ENCODE measurements at regions not wholly inside any gene's neighbourhood (a gene's known extent, or its start where the extent isn't known, plus 50 kb on each side); places are given as distances from the start of the nearest gene placed in this dataset.

- TF ChIP-seq, protein P1, sequence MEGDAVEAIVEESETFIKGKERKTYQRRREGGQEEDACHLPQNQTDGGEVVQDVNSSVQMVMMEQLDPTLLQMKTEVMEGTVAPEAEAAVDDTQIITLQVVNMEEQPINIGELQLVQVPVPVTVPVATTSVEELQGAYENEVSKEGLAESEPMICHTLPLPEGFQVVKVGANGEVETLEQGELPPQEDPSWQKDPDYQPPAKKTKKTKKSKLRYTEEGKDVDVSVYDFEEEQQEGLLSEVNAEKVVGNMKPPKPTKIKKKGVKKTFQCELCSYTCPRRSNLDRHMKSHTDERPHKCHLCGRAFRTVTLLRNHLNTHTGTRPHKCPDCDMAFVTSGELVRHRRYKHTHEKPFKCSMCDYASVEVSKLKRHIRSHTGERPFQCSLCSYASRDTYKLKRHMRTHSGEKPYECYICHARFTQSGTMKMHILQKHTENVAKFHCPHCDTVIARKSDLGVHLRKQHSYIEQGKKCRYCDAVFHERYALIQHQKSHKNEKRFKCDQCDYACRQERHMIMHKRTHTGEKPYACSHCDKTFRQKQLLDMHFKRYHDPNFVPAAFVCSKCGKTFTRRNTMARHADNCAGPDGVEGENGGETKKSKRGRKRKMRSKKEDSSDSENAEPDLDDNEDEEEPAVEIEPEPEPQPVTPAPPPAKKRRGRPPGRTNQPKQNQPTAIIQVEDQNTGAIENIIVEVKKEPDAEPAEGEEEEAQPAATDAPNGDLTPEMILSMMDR (conservative IDR thresholded peaks at IDR 0.05; ENCODE audit: low read depth, low read length): no peak
- no peak for TF ChIP-seq EZH2 (IDR thresholded peaks at IDR 0.05; ENCODE audit: borderline replicate concordance, low read depth, low read length, poor library complexity, severe bottlenecking)
Observed at GRCh38 chr1:53381790-53382401, 54.0 kb upstream of the LRP8 start.

Data from A673 (cell line).